Mesodermal cell (in vitro differentiated cells): ENCODE measurements at regions not wholly inside any gene's neighbourhood (a gene's known extent, or its start where the extent isn't known, plus 50 kb on each side); places are given as distances from the start of the nearest gene placed in this dataset.

Source experiments
- H3K27ac ChIP-seq: 2 replicates; pipeline ENCODE4 v1.7.0; 2013; ENCODE audit warnings: mild to moderate bottlenecking, low read depth, low read length, moderate library complexity; ENCODE audit not compliant: severe bottlenecking
- H3K36me3 ChIP-seq: 2 replicates; pipeline ENCODE4 v1.7.1; 2013; ENCODE audit warnings: mild to moderate bottlenecking, low read length, moderate library complexity; ENCODE audit not compliant: control insufficient read depth, insufficient read depth
- H3K4me1 ChIP-seq: one replicate; pipeline ENCODE4 v1.7.1; 2013; ENCODE audit warnings: mild to moderate bottlenecking, low read length; ENCODE audit not compliant: insufficient read depth, control insufficient read depth, poor library complexity, severe bottlenecking
- H3K4me3 ChIP-seq: 2 replicates; pipeline ENCODE4 v1.7.0; 2013; ENCODE audit warnings: low read length, control low read depth, mild to moderate bottlenecking; ENCODE audit not compliant: insufficient read depth, poor library complexity, severe bottlenecking; ENCODE audit errors: extremely low read depth
- H3K9me3 ChIP-seq: 2 replicates; pipeline ENCODE4 v1.7.1; 2013; ENCODE audit warnings: mild to moderate bottlenecking, low read length, moderate library complexity; ENCODE audit not compliant: control insufficient read depth
- WGBS, 2 experiments: methylation state at CpG; one replicate each; pipeline ENCODE4 v1.1.5; 2013; ENCODE audit warnings: missing lambda C conversion rate in 2 of 2; ENCODE audit not compliant: insufficient coverage in 2 of 2; 5-methylcytosine and 5-hydroxymethylcytosine counted together

DNA sequence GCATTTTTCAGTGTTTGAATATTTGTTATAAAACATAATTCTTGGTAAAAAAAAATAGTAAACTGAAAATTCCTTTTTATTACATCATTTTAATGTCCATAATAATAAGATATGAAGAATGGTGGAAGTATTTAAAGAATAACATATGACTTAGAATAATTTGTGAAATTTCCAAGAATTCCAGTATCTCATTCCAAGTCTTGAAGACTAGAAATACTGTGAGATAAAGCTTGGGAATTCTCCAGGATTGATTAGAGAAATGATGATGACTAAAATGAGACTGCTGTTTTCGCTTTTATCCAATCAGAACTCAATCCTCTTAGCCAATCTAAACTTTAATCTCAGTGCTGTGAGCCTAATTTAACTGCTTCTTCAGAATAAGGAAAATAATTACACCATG lies 184.2 kb upstream of the HCCS start:
- H3K36me3 ChIP-seq = no peaks in the 10 kb centered on the region
- H3K27ac ChIP-seq = no peak overlapping the region
- WGBS, 2 experiments = no CpG with 5 or more reads among the region's 1 CpG
- peaks cover 3% of the 10 kb centered on the region for H3K4me1 ChIP-seq
- H3K9me3 ChIP-seq = no peaks in the 10 kb centered on the region
- no peak overlapping the region for H3K4me3 ChIP-seq

DNA sequence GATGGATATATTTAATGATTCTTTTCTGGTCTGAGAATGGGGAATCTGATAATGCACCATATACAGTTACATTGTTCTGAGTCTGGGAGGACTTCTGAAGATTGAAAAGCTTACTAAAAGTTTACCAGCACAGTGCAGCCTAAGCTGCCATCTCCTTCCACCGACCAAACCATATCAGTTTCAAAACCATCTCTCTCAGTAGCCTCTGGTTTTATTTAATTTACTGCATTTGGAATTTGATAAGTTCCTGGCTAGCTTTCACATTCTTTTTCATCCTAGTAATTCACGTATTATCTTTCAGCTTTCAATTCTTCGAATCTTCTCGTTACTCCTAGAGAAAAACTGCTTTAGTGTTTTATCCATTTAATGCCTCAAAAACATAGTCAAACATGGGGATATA lies 181.4 kb upstream of the HCCS start:
- no peaks in the 10 kb centered on the region for H3K36me3 ChIP-seq
- no peaks in the 10 kb centered on the region for H3K9me3 ChIP-seq
- no peaks in the 10 kb centered on the region for H3K4me1 ChIP-seq
- H3K4me3 ChIP-seq = no peak overlapping the region
- WGBS, 2 experiments = 80 to 100% methylated on average over 1 of the region's 4 CpGs
- no peak overlapping the region for H3K27ac ChIP-seq

DNA sequence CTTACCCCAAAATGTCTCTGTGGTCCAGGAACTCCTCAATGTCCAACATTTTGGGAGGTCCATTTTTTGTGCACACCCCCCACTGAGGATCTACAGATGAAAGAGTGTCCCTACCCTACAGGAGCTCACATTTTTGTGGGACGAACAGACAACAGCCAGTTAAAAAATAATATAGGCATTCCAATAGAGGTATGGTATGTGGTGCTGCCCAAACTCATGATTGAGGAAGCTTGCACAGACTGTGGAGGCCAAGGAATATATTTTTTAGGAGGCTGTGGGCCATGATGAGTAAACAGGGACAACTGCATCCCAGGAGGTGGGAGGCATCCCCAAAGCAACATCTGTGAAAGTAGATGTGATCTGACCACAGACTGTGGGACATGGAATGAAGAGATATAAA lies 181.0 kb upstream of the HCCS start:
- no CpG with 5 or more reads among the region's 1 CpG for WGBS, 2 experiments
- H3K4me1 ChIP-seq = no peaks in the 10 kb centered on the region
- no peaks in the 10 kb centered on the region for H3K9me3 ChIP-seq
- no peaks in the 10 kb centered on the region for H3K36me3 ChIP-seq
- H3K4me3 ChIP-seq = no peak overlapping the region
- no peak overlapping the region for H3K27ac ChIP-seq

DNA sequence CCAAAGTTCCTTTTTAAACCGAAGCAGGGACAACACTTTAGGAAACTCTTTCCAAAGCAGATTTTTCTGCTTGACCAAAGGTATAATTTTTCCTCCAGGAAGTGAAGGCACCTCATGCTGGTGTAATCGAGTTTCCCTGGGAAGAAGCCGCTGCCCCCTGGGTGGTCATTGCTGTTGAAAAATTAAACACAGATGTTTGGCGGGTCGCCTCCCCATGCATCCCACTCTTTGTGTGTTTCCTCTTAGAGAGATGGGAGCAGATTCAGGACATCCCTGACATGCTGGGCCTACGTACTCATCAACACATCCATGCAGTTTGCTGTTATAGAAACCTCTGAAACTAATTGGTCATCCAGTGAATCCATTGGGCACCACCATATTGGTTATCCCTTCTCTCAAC lies 179.2 kb upstream of the HCCS start:
- Histone ChIP-seq H3K27ac (no peak overlapping the region), H3K4me1 (no peaks in the 10 kb centered on the region), H3K4me3 (no peak overlapping the region), H3K9me3 (no peaks in the 10 kb centered on the region), H3K36me3 (no peaks in the 10 kb centered on the region)
- WGBS, 2 experiments = 100% methylated on average over 1 of the region's 6 CpGs

DNA sequence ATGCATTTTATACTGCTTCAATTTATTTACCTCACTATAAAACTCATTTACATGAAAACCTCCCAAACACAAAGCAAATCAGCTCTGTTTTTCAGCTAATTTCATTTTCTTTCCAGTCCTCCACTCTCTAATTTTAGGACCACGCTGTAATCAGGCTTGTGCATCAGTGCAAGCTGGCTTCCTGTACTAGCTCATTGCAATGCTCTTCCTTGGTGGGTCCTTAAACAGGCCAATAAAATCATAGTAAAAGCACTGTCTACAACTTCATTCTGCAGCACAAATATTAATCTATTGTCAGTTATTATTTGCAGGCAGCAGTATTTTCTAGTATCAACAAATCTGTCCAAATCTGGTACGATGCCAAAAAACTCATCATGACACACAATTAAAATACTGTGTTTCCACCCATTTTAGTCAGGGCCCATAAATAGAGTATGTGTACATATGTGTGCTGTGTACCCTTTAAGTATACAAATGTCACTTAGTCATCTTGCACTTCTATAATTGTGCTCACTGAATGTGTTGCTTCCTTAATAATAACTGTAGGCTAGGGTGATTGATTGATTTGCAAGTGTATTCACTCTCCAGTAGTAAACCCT lies 178.2 kb upstream of the HCCS start:
- H3K36me3 ChIP-seq = no peaks in the 10 kb centered on the region
- no peak overlapping the region for H3K4me3 ChIP-seq
- H3K4me1 ChIP-seq = no peaks in the 10 kb centered on the region
- no peak overlapping the region for H3K27ac ChIP-seq
- 100% methylated on average over 1 of the region's 2 CpGs; no CpG with 5 or more reads in 1 of the 2 experiments for WGBS, 2 experiments
- H3K9me3 ChIP-seq = no peaks in the 10 kb centered on the region

DNA sequence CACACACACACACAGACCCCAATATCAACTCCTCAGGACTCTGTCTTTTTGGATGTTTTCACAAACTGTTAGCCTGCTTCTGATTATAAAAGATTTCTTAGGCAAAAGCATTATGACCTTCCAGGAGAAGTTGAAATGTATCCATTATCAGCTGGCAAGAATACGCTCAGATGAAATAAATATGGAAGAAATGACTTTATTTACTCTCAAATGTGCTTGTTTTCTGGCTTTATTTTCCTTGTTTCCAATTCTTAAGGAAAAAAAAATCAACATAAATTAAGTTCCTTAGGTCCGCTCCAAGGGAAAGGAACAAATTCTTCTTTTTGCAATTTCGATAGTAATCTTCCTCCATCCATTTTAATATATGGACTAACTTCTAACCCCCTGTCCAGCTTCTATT lies 175.6 kb upstream of the HCCS start:
- no peak overlapping the region for H3K4me3 ChIP-seq
- no CpG with 5 or more reads among the region's 3 CpGs for WGBS, 2 experiments
- H3K36me3 ChIP-seq = no peaks in the 10 kb centered on the region
- H3K27ac ChIP-seq = no peak overlapping the region
- H3K9me3 ChIP-seq = no peaks in the 10 kb centered on the region
- H3K4me1 ChIP-seq = no peaks in the 10 kb centered on the region

DNA sequence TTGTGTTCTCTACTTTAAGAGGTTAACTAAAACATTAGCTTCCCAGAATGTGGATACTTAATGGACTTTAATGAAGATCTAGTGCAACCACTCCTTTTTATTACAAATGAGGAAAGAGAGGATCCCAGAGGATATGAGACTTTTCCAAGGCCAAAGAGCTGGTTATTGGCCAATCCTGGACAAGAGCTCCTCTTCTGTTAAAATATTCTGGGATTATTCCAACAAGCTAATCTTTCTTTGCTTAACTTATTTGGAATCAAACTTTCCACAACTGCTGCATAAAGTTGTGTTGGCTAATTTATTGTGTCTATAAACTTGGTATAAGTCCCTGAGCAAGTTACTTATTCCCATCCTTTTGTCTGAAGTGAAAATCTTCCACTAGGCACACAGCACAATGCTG lies 174.2 kb upstream of the HCCS start:
- H3K4me1 ChIP-seq = no peaks in the 10 kb centered on the region
- no peak overlapping the region for H3K27ac ChIP-seq
- H3K4me3 ChIP-seq = no peak overlapping the region
- H3K9me3 ChIP-seq = no peaks in the 10 kb centered on the region
- no peaks in the 10 kb centered on the region for H3K36me3 ChIP-seq

DNA sequence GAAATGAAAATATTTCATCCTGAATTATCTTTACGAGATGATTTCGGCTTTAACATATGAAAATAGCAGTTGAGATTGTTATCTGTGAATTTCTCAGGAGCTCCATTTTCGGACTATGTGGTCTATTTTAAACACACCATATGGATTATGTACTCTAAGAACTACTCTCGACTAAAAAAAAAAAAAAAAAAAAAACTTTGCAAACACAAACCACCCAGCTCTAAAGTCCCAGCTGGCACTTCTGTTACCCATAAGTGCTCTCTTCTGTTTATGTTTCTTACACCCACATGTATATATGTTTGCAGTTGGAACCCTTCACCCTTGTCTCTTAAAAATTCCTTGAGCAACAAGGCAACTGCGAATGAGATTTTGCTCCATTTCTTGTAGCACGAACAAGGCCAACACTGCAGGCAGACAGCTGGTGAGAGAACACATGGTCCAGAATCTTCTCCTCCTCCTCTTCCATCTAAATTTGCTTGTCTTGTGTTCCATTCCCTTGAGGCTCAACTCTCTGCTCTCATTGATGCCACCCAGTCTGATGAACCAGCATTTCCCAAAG lies 172.7 kb upstream of the HCCS start:
- H3K4me3 ChIP-seq = no peak overlapping the region
- no peaks in the 10 kb centered on the region for H3K9me3 ChIP-seq
- H3K36me3 ChIP-seq = no peaks in the 10 kb centered on the region
- no peaks in the 10 kb centered on the region for H3K4me1 ChIP-seq
- no peak overlapping the region for H3K27ac ChIP-seq
- WGBS, 2 experiments = 80% methylated on average over 1 of the region's 6 CpGs; no CpG with 5 or more reads in 1 of the 2 experiments

DNA sequence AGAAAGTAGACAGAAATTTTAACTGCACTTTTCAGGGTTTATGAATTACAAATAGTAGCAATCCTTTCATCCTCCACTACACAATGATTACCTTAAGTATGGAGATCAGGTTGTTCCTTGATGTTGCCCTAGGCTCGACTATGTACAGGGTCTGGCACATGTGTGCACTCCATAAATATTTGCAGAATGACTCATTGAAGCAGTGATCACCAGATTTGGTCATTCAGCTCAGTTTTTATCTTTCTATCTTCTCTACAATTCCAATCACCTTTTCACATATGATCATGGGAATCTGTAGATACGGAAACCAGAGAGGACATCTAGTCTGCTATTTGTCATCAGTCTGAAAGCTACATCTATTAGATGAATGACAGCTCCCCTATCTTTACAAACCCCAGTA lies 171.7 kb upstream of the HCCS start:
- no peak overlapping the region for H3K4me3 ChIP-seq
- no peaks in the 10 kb centered on the region for H3K36me3 ChIP-seq
- H3K9me3 ChIP-seq = no peaks in the 10 kb centered on the region
- 83% methylated on average over 1 of the region's 2 CpGs; no CpG with 5 or more reads in 1 of the 2 experiments for WGBS, 2 experiments
- no peak overlapping the region for H3K27ac ChIP-seq
- H3K4me1 ChIP-seq = no peaks in the 10 kb centered on the region

DNA sequence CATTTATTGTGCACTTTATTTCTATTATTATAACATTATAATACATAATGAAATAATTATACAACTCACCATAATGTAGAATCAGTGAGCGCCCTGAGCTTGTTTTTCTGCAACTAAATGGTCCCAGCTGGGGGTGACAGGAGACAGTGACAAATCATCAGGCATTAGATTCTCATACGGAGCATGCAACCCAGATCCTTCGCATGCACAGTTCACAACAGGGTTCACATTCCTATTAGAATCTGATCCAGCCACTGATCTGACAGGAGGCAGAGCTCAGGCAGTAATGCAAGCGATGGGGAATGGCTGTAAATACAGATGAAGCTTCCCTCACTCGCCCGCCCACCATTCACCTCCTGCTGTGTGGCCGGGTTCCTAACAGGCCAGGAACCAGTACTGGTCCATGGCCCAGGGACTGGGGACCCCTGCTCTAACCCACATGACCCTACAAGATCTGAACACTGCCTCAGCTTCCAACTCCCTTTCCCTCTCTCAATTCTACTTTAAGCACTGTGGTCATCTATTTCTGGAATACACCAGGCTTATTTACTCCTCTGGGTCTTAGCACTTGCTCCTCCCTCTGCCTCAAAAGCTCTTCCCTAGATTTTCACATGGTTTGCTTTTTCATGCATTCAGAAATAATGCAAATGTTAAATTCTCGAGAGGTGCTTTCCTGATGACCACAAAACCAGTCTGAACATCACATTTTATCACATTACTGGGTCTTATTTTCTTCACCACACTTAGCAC lies 166.8 kb upstream of the HCCS start:
- no peak overlapping the region for H3K4me3 ChIP-seq
- H3K9me3 ChIP-seq = no peaks in the 10 kb centered on the region
- 80 to 84% methylated on average over 2 to 5 of the region's 8 CpGs for WGBS, 2 experiments
- H3K27ac ChIP-seq = no peak overlapping the region
- no peaks in the 10 kb centered on the region for H3K4me1 ChIP-seq
- H3K36me3 ChIP-seq = no peaks in the 10 kb centered on the region

DNA sequence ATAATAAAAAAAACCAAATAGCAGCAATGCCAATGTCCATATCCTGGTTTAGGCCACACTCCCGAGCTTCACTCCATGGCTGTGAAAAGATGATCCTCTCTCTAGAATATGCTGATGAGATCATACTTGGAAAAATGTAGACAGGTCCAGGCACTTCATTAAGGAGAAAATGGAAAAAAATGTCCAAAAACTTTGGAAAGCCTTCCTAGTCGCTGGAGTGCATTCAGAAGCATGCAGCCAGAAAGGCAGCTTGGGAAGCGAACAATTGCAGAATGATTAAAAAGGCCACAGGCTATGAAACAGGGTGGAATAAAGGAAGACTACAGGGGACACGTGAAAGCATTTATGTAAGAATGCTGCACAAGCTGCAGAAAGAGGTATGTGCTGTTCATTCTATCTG lies 165.6 kb upstream of the HCCS start:
- Histone ChIP-seq H3K4me3 (no peak overlapping the region), H3K36me3 (no peaks in the 10 kb centered on the region), H3K27ac (no peak overlapping the region), H3K4me1 (no peaks in the 10 kb centered on the region), H3K9me3 (no peaks in the 10 kb centered on the region)
- 82 to 83% methylated on average over 2 to 4 of the region's 4 CpGs for WGBS, 2 experiments
